GM23248 (cell line): ENCODE measurements at regions not wholly inside any gene's neighbourhood (a gene's known extent, or its start where the extent isn't known, plus 50 kb on each side); places are given as distances from the start of the nearest gene placed in this dataset.

Source experiments
- EZH2 ChIP-seq: fragments of 200-600 bp; sonication (generic); IDR thresholded peaks from 2 replicates; pipeline ENCODE4 v1.6.1; 2018; ENCODE audit warnings: antibody characterized with exemption, mild to moderate bottlenecking; ENCODE audit not compliant: insufficient read depth, poor library complexity, severe bottlenecking
- EZH2phosphoT487 ChIP-seq: fragments of 200-600 bp; sonication (generic); IDR thresholded peaks from 2 replicates; pipeline ENCODE4 v1.6.1; 2018; ENCODE audit warnings: antibody characterized with exemption, moderate library complexity, mild to moderate bottlenecking, low read depth; ENCODE audit not compliant: insufficient read depth

GRCh38 chr7:26454180-26454579 is 162.5 kb downstream of the SNX10 start:
- TF ChIP-seq EZH2 (no peak), EZH2phosphoT487 (no peak)
